ENCODE measurements at regions not wholly inside any gene's neighbourhood (a gene's known extent, or its start where the extent isn't known, plus 50 kb on each side); places are given as distances from the start of the nearest gene placed in this dataset.

DNA sequence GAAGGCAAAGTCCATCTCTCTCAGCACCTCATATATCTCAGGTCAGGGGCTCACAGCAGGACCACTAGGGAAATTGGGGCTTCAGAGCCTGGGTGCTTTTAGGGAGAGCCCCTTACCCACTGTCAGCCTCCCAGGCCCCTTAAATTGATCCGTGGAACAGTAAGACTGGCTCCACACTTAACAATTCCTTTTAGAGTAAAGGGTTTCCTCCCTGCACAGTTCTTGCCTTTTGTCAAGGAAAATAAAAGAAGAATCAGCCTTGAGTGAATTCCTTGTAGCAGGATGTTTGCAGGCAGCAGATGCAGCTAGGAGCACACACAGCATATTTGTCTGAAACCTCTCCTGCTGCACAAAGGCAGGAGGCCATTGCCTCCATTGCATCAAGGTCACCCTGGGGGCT, 184.9 kb downstream of the SEC16B start:
- DNase-seq = no peak

DNA sequence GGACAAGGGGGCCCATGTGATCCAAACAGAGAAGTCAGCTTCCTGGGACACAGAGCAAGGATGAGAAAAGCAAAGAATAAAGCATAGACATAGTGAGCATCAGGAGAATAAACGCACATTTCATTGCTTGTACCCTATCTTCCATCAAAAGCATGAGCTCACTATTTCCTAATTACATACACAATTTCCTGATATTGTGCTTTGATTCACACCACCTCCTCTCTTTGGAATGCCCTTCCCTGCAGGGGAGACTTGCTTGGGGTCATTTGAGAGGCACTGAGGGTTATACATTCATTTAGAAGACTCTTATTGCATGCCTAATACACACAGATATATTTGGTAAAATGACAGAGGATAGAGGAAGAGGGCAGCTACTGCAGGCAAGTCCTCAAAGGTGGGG, 185.4 kb downstream of the SEC16B start:
- DNase-seq = no peak

DNA sequence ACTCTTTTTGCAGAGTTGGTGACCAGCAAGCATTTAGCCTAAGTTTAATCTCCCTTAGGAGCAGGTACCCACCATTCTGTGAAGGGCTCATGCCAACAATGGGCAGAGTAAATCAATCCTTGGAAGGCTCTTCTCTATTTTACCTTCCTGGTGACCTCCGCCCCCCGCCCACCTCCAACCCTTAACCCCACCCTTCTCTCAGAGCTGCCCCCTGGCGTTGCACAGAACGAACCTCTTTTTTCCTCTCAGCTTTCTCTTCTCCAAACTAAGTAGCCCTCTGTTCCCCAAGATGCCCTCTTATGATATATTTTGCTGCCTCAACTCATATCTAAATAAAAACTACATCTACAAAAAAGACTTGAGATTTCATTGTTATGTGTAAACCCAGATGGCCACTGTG, 186.8 kb downstream of the SEC16B start:
- DNase-seq = no peak

DNA sequence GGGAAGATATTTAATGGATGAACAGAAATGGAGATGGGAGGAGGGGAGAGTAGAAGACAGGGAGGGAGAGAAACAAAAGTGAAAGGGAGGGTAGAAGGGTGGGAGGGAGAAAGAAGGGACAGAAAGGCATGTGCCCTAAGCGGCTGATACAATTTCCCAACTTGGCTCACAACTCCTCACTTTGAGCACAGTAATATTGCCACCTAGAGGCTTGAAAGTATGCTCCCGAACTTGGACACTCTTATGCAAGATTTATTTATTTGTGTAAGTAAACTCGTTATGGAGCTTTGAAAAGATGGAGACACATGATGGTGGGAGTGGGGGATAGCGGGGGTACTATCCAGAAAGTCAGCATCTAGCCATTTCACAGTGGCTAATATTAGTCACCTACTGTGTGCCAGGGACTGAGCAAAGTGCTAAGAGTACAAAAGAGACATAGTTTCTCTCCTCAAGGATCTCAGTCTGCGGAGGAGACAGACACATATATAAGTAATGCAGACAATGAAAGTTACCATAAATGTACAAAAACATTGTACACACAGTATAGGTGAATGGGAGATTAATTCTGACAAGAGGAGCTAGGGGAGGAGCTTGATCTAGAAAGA, 189.7 kb downstream of the SEC16B start:
- peak; percentile 25 for DNase-seq

DNA sequence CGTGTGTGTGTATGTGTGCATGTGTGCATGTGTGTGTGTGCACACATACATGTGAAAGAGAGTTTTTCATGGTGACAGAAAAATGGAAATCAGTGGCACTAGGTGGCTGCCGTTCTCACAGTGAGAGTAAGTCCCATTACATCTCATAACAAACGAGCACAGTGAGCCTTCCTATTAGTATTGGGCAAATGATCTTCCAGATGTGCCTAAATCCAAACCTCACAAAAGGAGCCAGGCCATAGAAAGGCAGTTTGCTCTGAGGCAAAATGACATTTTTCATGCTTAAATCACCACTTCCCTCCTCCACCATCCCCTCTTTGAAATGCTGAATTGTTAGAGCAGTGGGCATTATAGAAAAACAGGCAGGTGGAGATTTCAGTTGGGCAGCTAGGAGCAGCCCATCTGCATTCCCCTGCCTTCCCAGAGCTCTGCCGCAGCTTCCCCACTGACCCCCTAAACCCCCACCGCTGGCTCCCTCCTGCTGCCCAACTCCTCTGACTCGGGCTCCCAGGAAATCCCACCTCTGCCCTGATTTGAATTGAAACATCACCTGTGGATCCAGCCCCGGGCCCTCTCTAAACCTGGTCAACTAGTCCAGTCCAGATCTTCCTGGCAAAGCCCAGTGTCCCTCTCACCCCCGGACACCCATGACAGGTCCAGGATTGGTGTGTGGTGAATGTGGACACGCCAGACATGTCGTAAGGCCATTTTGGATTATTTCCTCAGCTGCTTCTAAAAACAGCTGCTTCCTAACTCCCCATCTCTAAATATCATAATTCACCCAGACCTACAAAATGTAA, 190.5 kb downstream of the SEC16B start:
- DNase-seq = no peak

DNA sequence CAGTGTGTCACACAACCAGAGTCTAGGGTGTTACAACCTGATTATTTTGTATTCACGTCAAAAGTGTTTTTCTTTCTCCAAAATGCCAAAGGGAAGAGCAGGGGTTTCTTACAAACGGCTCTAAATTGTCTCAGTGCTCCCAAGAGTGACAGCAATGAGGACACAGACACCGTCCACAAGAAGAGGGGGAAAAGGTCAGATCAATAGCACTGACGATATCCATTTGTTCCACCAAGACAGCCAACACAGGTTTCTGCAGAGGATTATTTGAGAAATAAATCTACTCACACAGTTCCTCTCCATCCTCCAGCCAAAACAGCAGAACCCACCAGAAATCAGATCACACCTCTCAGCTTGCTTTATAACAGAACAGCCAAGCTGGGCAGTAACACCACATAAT, 193.9 kb downstream of the SEC16B start:
- DNase-seq = no peak

DNA sequence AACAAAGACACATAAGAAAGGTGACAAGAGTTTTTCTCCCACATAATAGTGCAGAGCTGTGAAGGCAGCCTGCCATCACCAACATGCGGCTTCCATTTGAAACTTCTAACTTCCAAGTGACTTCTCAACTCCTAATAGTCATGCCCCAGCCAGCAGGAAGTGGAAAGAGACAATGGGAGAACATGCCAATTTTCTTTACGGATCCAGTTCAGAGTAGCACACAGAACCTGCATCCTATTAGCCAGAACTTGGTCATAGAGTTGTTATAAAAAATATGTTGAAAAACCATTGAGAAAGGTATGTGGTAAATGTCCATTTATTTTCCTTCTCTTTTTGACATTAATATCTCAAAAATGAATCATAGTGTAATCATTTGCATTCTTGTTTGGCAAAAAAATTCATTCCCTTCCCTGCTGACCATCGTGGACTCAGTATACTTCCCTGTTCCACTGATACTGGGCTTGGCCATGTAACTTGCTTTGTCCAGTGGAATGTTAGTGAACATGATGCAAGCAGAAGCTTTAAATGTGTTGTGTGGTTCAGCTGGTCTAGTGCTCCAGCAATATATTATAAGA, 197.4 kb downstream of the SEC16B start:
- no peak for DNase-seq

DNA sequence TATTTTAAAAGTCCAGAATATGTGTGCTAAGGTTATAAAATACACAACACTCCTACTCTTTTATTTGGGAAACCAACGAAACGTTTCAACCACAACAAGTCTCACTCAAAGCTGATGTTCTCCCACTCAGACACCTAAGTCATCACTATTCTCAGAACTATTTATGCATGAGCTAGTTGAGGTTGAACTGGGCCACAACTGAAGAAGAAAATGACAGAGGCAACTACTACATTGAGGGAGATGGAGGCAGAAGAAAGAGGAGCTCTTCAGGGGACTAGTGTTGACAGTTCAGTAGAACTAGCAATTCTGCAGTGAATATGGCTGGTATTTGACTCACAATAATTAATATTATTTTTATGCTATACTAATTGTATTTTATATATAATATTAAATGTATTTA, 198.2 kb downstream of the SEC16B start:
- DNase-seq = no peak

DNA sequence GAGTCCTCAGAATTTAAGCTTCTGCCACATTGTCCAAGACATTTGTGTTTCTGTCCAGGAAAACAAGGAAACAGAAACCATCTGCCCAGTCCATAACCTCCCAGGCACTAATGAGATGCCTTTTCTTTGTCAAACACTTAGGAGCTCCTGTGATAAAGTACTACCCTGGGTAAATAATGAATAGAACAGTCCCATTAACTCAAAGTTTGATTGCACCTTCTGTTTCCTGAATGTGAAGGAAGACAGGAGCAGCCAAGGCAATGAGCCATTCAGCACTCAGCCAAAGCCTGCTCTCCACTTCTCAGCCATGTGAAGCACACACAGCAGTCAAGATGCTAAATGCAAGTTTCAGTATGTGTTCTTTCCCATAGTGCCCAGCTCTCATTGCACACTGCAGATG, 199.8 kb downstream of the SEC16B start:
- DNase-seq = no peak

DNA sequence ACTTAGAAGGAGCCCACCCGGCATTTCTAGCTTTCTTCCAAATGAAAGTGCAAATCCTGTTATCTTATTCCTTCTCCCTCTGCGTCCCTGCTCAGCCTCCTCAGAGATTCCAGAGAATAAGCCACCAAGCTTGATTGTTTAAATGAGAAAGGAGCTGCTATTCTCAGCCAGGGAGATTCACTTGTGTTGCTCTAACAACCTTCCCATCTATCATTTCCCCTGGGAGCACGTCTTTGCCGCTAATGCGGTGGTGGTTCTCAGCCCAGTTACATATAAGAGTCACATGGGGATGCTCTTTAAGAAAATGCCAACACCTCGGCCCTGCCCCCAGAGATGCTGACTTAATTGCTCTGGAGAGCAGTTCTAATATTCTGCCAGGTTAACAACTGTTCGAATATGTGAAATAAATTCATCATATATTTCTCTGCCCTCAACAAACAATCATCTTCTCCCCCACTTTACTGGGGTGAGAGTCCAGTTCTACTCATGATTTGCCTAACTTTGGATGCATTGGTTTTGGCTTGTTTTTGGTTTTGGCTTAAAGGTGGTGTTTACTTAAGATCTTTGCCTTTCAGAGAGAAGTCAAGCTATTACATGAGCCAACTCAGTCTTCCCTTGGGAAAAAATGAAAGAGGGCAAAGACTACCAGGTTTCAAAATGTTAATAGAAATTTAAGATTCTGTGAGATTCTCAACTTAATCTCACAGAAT, 213.9 kb downstream of the SEC16B start:
- no peak for DNase-seq

DNA sequence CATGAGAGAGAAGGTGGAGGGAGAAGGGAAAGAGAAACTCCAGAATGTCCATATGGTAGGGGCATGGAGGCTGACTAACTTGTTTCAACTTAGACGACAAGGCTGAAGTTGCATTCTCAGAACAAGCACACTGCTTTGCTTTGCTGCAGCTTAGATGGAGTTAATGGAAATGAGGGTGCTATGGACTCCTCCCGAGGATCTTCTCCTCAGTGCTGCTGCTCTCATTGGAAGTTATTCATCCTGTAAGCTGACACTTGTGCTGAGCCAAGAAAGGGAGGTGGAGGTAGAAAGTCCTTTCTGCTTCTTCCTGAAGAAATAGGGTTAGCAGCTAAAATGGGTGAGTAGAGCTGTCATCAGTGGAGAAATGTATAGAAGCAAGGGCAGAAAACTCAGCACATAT, 215.3 kb downstream of the SEC16B start:
- DNase-seq = no peak

DNA sequence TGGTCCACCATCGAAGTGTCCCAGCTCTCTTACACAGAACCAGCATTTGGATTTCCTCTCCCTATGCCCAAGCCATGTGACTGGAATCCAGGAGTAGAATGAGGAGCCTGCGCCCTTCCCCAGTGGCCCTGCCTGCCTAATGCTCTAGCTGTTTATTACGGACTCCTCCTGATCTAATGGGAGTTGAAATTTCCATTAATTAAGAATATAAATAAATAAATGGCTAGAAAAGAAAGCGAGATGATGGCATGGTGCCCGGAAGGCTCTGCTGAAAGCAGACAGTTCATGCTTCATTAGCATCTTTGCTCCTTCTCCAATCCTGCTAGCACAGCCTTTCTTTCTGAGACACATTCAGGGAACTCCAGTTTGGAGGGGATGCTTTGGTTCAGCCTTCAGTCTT, 216.2 kb downstream of the SEC16B start:
- no peak for DNase-seq

DNA sequence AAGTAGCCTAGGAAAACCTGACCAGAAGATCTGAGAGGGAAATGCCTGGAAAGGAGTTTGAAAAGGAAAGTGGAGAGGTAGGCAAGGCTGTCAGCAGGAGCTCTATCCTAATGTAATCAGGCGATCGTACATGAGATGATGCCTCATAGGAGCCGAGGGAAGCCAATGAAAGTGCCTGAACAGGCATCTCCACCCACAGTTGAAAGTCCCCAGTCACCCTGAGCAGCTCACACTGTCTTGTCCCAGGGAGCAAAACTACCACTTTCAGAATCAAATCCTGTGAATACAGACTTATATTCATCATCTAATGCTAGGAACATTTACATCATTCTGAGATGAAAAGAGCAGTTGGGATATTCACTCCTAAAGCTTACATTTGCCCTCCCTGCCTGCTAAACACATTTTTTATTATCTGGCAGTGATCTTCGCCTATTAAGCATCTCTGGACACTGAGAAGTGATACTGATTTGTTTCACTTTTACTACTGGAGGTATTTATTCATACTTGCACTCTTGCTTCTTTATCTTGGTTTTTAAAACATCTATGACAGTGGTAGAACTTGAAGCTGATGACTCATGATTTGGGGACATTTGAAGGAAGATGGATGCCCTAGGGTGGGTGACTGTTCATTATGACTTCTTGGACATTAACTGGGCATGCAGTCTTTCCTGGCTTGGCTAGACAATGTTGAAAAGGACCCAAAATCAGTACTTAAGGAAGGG, 221.6 kb downstream of the SEC16B start:
- DNase-seq = no peak

DNA sequence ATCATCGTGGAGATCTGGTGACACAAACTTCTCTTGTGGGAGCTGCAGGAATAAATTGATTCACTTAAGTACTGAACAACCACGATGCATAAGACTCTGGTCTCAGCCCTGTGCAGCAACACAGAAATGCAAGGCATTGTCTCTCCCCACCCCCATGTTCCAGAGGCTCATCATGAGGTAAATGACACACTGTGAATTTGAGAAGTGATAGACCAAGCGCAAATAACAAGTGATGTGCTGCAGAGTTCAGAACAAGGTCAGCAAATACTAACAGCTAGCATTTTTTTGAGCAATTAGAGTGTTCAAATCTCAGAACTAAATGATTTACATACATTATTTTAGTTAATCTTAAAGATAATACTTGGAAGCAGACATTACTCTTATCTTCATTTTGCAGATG, 223.7 kb downstream of the SEC16B start:
- DNase-seq = no peak

DNA sequence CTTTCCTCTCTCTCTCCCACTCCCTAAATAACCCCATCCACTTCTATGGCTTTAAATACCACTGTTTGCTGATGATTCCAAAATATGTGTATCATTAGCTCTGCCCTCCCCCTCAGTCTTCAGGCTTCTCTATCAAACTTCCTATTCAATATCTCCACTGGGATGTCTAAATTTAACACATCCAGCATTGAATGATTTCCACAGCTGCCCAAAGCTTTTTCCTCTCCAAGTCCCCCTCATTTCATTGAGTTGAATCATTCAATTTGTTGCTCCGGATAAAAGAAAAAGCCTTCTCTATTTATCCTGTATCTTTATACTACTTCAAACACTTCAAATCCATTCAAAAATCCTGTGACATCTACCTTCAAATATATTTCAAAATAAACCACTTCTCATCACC, 225.0 kb downstream of the SEC16B start:
- DNase-seq = no peak

DNA sequence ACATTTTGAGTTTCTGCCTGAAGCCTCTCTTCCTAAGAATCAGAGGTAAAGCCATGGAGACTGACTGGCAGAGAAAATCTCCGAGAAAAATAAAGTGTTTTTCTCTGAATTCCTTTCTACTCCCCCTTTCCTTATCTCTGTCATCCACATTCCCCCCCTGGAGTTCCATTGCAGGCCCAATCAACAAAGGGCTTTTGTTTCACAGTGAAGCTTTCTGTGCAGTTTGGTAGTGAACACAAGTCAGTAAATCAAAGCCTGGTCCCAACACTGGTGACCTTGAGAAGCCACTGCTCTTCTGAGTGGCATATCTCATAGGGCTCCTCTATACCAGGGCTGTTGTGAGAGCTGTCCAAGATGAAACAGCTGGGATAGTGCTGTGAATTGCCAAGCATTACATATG, 228.4 kb downstream of the SEC16B start:
- no peak for DNase-seq

DNA sequence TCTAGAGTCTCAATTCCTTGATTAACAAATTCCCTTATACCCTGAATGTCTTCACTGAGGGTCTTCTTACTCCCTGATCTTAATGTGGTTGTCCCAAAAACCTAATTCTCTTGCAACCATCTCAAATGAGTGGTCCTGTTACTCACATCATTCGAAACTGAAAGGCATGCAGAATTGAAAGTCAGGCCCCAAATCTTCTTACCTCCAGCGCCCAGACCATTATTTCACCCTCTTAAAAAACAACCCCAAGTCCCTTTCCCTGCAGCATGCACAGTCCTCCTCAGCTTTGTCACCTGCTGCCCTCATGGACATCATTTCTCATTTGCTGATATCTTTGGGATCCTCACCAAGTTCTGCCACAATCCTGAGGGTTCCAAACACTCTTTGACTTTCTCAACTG, 230.1 kb downstream of the SEC16B start:
- DNase-seq = no peak

DNA sequence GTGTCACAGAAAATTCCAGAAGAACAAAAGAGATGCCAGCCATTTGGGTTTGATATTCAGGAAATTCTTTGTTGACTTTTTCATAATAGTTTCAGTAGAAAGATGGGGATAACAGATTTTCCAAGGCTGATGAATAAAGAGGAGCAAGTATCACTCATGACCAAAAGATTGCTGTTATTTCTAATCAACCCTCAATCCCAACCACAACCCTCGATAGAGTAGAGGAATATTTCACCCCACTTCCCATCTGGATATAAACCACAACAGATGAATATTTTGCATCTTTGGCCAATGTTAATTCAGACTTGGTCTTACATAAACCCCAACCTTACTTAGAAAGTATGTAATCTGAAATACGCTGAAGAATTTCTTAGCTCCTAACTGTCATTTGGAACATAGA, 232.4 kb downstream of the SEC16B start:
- no peak for DNase-seq

DNA sequence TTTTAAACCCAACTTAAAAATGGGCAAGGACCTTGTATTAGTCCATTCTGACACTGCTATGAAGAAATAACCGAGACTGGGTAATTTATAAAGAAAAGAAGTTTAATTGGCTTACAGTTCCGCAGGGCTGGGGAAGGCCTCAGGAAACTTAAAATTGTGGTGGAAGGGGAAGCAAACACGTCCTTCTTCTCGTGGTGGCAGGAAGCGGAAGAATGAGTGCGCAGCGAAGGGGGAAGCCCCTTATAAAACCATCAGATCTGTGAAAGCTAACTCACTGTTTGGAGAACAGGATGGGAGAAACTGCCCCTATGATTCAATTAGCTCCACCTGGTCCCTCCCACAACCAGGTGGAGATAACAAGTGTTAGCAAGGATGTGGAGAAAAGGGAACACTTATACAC, 237.7 kb downstream of the SEC16B start:
- no peak for DNase-seq

DNA sequence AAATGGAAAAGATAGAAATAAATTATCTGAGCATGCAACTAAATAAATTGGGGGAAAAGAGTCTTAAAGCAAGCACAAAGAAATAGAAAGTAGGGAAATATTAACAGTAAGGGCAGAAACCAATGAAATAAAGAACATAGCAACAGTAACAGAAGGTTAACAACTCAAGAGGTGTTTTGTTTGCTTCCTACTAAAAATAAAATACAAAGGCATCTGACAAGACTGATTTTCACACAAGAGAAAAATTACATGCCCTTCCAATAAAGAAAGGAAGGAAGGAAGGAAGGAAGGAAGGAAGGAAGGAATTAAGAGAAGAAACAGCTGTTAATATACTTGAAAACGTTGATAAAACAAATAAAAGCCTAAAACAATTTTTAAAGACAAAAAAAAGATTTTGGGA, 240.2 kb downstream of the SEC16B start:
- no peak for DNase-seq

DNA sequence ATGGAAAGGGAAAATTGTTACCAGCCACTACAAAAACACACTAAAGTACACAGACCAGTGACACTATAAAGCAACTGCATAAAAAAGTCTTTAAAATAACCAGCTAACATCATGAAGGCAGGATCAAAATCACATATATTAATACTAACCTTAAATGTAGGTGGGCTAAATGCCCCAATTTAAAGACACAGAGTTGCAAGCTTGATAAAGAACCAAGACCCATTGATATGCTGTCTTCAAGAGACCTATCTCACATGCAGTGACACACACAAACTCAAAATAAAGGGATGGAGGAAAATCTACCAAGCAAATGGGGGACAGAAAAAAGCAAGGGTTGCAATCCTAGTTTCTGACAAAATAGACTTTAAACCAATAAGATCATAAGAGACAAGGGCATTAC, 246.3 kb downstream of the SEC16B start:
- no peak for DNase-seq

DNA sequence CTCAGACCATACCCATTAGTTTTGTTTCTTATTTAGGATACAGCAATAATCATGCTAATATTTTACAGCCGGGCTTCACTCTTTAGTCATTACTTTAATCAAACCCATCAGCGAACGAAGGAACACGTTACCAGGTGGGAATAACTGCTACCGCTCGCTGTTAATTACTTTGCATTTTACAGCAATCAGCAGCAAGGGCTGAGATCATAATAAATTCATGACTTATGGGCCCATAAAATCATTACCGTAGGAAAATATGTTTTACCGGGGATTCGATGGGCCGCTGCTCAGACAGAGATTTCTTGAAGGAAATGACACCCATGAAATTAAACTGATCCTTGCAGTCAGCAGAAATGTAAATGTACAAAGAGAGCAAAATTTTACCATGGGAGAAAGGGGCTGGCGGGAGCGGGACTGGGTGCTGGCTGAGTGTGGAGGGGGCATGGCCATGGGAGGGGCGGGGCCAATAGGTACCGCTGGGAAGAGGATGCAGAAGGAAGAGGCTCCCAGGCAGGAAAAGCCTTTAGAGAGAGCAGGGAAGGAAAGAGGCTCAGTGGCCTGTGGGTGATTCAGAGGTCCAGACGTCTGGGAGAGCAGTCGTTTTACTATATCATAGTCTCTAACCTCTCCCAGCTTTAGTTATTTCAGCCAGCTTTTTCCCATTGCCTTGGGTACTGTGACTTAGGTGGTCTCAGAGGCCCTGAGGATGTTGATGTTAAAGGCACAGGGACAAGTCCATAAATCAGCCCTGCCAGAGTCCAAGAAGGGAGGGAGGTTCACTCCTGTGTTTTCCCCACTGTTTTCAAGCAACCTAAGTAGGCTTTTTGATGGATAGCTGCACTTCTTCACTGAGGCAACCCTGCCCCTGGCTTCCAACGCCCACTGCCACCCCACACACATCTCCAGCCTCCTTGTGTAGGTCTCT, 258.9 kb downstream of the SEC16B start:
- DNase-seq = no peak

All from NCI-H226 (cell line).